Hepatocyte (in vitro differentiated cells): ENCODE measurements at regions not wholly inside any gene's neighbourhood (a gene's known extent, or its start where the extent isn't known, plus 50 kb on each side); places are given as distances from the start of the nearest gene placed in this dataset.
A peak's percentile ranks its signal among the peaks of the same experiment; 100 is the strongest.

Experiments
- DNase-seq: peaks from one replicate; pipeline ENCODE4 v3.0.0-alpha.2; 2016; ENCODE audit warnings: low spot score
- H2AFZ ChIP-seq: fragments of 200-600 bp; sonication (generic); 2 replicates; pipeline ENCODE4 v1.6.0; 2016; ENCODE audit warnings: antibody characterized with exemption, mild to moderate bottlenecking
- H3K27ac ChIP-seq: fragments of 200-600 bp; sonication (generic); 2 replicates; pipeline ENCODE4 v1.5.1; 2016; ENCODE audit warnings: mild to moderate bottlenecking
- H3K27me3 ChIP-seq: fragments of 200-600 bp; sonication (generic); 2 replicates; pipeline ENCODE4 v1.6.1; 2016
- H3K36me3 ChIP-seq: fragments of 200-600 bp; sonication (generic); replicated peaks from 2 replicates; pipeline ENCODE4 v1.5.1; 2016; ENCODE audit warnings: low read depth; ENCODE audit not compliant: insufficient read depth
- H3K4me1 ChIP-seq: fragments of 200-600 bp; sonication (generic); 2 replicates; pipeline ENCODE4 v1.5.1; 2016; ENCODE audit warnings: mild to moderate bottlenecking, moderate library complexity; ENCODE audit not compliant: insufficient read depth
- H3K4me2 ChIP-seq: fragments of 200-600 bp; sonication (generic); 2 replicates; pipeline ENCODE4 v1.6.0; 2016
- H3K4me3 ChIP-seq: fragments of 200-600 bp; sonication (generic); 2 replicates; pipeline ENCODE4 v1.5.1; 2016; ENCODE audit warnings: mild to moderate bottlenecking
- H3K79me2 ChIP-seq: fragments of 200-600 bp; sonication (generic); 2 replicates; pipeline ENCODE4 v1.6.0; 2017; ENCODE audit warnings: mild to moderate bottlenecking
- H3K9me2 ChIP-seq: fragments of 200-600 bp; sonication (generic); replicated peaks from 2 replicates; pipeline ENCODE4 v1.6.0; 2017; ENCODE audit warnings: mild to moderate bottlenecking; ENCODE audit not compliant: insufficient read depth
- H3K9me3 ChIP-seq: fragments of 200-600 bp; sonication (generic); 2 replicates; pipeline ENCODE4 v1.5.1; 2016; ENCODE audit warnings: low read depth, mild to moderate bottlenecking
- H4K20me1 ChIP-seq: fragments of 200-600 bp; sonication (generic); 2 replicates; pipeline ENCODE4 v1.6.0; 2016; ENCODE audit warnings: mild to moderate bottlenecking; ENCODE audit not compliant: insufficient read depth, poor library complexity, severe bottlenecking
- EZH2 ChIP-seq: fragments of 200-600 bp; sonication (generic); IDR thresholded peaks from 2 replicates; pipeline ENCODE4 v1.6.1; 2016; ENCODE audit warnings: antibody characterized with exemption, mild to moderate bottlenecking, borderline replicate concordance
- EZH2phosphoT487 ChIP-seq: fragments of 200-600 bp; sonication (generic); IDR thresholded peaks from one replicate; pipeline ENCODE4 v1.6.1; 2018; ENCODE audit warnings: antibody characterized with exemption, mild to moderate bottlenecking, low read depth, moderate library complexity; ENCODE audit not compliant: unreplicated experiment, severe bottlenecking
- WGBS: methylation state at CpG from one replicate; pipeline ENCODE4 v1.1.6; 2016; ENCODE audit warnings: low lambda C conversion rate; ENCODE audit errors: missing lambda C conversion rate; 5-methylcytosine and 5-hydroxymethylcytosine counted together
- TF ChIP-seq, protein P1 (sequence below): fragments of 200-600 bp; sonication (generic); IDR thresholded peaks from 2 replicates; pipeline ENCODE4 v1.5.1; 2016; ENCODE audit warnings: antibody characterized with exemption, mild to moderate bottlenecking; ENCODE audit not compliant: poor library complexity

DNA sequence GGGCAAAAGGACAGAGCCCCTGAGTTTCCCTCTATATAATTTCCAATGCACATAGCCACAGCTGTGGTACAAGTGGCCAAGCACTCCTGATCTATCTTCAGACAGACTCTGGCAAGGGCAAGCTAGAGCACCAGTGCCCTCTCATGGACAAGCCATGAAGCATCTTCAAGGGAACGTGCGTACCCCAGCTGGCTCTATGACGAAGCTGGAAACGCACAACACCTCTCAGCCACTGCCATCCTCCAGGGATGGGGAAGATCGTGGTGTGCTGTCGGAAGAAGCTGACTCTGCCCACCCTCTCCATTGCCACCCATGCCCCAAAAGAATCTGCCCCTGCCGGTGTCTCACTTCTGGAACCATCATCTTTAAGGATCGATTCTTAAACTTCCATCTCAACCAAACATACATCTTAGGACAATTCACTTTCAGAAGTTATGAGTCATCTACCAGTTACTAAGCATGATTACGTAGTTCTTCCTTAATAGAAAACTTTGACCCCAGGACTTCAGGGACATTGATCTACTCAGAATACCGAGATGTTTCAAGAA lies 482.9 kb downstream of the AGTPBP1 start:
- H2AFZ ChIP-seq = no peak overlapping the region
- H4K20me1 ChIP-seq = no peaks in the 10 kb centered on the region
- no peaks in the 10 kb centered on the region for H3K9me2 ChIP-seq
- H3K36me3 ChIP-seq = no peaks in the 10 kb centered on the region
- no peaks in the 10 kb centered on the region for H3K79me2 ChIP-seq
- no peaks in the 10 kb centered on the region for H3K9me3 ChIP-seq
- no peak overlapping the region for H3K27ac ChIP-seq
- peaks cover 10% of the 10 kb centered on the region for H3K4me1 ChIP-seq
- no peak overlapping the region for H3K4me3 ChIP-seq
- TF ChIP-seq, protein P1, sequence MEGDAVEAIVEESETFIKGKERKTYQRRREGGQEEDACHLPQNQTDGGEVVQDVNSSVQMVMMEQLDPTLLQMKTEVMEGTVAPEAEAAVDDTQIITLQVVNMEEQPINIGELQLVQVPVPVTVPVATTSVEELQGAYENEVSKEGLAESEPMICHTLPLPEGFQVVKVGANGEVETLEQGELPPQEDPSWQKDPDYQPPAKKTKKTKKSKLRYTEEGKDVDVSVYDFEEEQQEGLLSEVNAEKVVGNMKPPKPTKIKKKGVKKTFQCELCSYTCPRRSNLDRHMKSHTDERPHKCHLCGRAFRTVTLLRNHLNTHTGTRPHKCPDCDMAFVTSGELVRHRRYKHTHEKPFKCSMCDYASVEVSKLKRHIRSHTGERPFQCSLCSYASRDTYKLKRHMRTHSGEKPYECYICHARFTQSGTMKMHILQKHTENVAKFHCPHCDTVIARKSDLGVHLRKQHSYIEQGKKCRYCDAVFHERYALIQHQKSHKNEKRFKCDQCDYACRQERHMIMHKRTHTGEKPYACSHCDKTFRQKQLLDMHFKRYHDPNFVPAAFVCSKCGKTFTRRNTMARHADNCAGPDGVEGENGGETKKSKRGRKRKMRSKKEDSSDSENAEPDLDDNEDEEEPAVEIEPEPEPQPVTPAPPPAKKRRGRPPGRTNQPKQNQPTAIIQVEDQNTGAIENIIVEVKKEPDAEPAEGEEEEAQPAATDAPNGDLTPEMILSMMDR = peak; percentile 84
- TF ChIP-seq EZH2phosphoT487 = no peak
- no peak overlapping the region for H3K4me2 ChIP-seq
- H3K27me3 ChIP-seq = no peaks in the 10 kb centered on the region
- DNase-seq = peak; percentile 83
- 38% methylated on average over 10 of the region's 10 CpGs for WGBS

DNA sequence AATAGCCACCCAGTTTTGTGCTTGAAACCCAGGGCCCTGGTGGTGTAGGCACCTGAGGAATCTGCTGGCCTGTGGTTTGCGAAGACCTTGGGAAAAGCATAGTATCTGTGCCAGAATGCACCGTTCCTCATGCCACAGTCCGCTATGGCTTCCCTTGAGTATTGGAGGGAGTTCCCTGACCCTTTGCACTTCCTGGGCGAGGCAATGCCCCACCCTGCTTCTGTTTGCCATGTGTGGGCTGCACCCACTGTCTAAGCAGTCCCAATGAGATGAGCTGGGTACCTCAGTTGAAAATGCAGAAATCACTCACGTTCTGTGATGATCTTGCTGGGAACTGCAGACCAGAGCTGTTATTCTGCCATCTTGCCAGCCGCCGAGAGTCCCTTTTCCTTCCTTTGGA lies 483.5 kb downstream of the AGTPBP1 start:
- H3K79me2 ChIP-seq = no peaks in the 10 kb centered on the region
- H3K9me2 ChIP-seq = no peaks in the 10 kb centered on the region
- no peak overlapping the region for H3K27ac ChIP-seq
- TF ChIP-seq, protein P1 = no peak
- TF ChIP-seq EZH2 = no peak
- no peak overlapping the region for H3K4me3 ChIP-seq
- no peaks in the 10 kb centered on the region for H3K27me3 ChIP-seq
- no peaks in the 10 kb centered on the region for H4K20me1 ChIP-seq
- no peaks in the 10 kb centered on the region for H3K9me3 ChIP-seq
- H3K4me2 ChIP-seq = no peak overlapping the region
- no peak for DNase-seq
- peaks cover 10% of the 10 kb centered on the region for H3K4me1 ChIP-seq
- 85% methylated on average over 7 of the region's 7 CpGs for WGBS
- no peak overlapping the region for H2AFZ ChIP-seq
- H3K36me3 ChIP-seq = no peaks in the 10 kb centered on the region

DNA sequence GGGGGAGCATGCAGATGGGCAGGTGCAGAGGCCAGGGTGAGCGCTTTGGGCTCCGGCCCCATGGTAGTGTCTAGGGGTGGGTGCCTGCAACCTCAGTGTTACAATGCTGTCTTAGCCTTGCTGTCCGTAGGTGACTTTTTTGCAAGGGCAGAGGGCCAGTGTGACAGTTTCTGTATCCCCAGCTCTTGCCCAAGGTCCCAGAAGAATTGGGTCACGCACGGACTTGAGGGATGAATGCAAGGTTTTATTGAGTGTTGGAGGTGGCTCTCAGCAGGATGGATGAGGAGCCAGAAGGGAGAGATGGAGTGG lies 492.5 kb downstream of the AGTPBP1 start:
- no peak overlapping the region for H2AFZ ChIP-seq
- H3K27ac ChIP-seq = no peak overlapping the region
- no peaks in the 10 kb centered on the region for H3K9me2 ChIP-seq
- no peaks in the 10 kb centered on the region for H3K27me3 ChIP-seq
- no peak for DNase-seq
- TF ChIP-seq EZH2phosphoT487 (no peak), EZH2 (no peak)
- TF ChIP-seq, protein P1 = no peak
- H3K4me2 ChIP-seq = no peak overlapping the region
- H3K4me3 ChIP-seq = no peak overlapping the region
- no peaks in the 10 kb centered on the region for H3K36me3 ChIP-seq
- 86% methylated on average over 5 of the region's 5 CpGs for WGBS
- H4K20me1 ChIP-seq = no peaks in the 10 kb centered on the region
- peaks cover 6% of the 10 kb centered on the region for H3K4me1 ChIP-seq
- H3K9me3 ChIP-seq = no peaks in the 10 kb centered on the region
- H3K79me2 ChIP-seq = no peaks in the 10 kb centered on the region
